ENCODE measurements at regions not wholly inside any gene's neighbourhood (a gene's known extent, or its start where the extent isn't known, plus 50 kb on each side); places are given as distances from the start of the nearest gene placed in this dataset.
A peak's percentile ranks its signal among the peaks of the same experiment; 100 is the strongest.

DNA sequence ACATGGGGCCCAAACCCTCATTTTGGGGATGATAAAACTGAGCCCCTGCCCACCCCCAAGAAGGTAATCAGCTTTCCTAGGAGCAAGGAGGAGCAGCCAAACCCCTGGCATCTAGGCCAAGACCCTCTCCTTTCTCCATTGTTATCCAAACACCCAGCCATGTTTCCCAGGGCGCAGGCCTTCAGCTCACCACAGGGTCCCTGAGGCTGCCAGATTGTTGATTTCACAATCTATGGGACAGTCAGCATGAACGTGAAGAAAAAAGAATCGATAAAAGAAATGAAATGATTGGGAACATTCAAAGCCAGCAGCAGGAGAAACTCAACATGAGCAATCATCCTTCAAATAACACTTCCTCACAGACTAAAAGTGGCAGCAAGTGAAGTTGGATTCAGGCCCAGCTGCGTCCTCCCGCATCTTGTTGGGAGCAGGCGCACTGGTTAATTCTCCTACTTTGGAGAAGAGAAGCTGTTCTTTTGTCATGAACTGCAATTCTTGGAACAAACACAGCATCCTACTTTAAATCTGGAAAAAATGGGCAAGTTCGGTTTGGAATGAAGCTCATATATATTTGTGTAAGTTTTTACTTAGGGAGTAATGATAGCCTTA, 241.8 kb upstream of the PRDM1 start:
- no peak for ATAC-seq

GRCh38 chr6:105839266-105839665, 246.9 kb upstream of the PRDM1 start:
- Histone ChIP-seq H3K4me1 (ENCODE audit: insufficient read depth, low read length) (no peaks in the 10 kb centered on the region), H3K9me3 (ENCODE audit: low read length) (no peaks in the 10 kb centered on the region), H3K27me3 (ENCODE audit: control insufficient read depth in 1 of 2, insufficient read depth in 2 of 2, low read length in 2 of 2) (peaks cover 2% of the 10 kb centered on the region in 2 experiments; a peak in 1 of 5 replicates), H3K9ac (ENCODE audit: insufficient read depth, low read depth, low read length) (no peak overlapping the region), H3K4me3 (replicated peaks in 1 of 3; ENCODE audit: insufficient read depth in 1 of 3, low read depth in 2 of 3, low read length in 3 of 3) (no peak overlapping the region), H3K27ac (ENCODE audit: extremely low read length, insufficient read depth, low read length) (no peak overlapping the region), H3K4me2 (ENCODE audit: low read depth, low read length) (no peak overlapping the region), H4K20me1 (ENCODE audit: insufficient read depth, low read length) (no peaks in the 10 kb centered on the region), H2AFZ (ENCODE audit: low read length) (no peak overlapping the region), H3K79me2 (ENCODE audit: insufficient read depth, low read length) (no peaks in the 10 kb centered on the region), H3K36me3 (replicated peaks in 1 of 2; ENCODE audit: control insufficient read depth in 1 of 2, insufficient read depth in 2 of 2, low read length in 2 of 2) (no peaks in the 10 kb centered on the region)
- CTCF ChIA-PET (ENCODE audit: low intra/inter-chr PET ratio, low total read pairs), result no interaction called here
- POLR2A ChIA-PET, result no interaction called here
- intact Hi-C loops (cut with micrococcal nuclease; ENCODE audit: unreplicated experiment) (no loop called here), in situ Hi-C loops (cut with HindIII; ENCODE audit: extremely low pct_ligation_motif_present, low pct_unique_long_range_greater_than_20kb) (loop anchor here (25.0 kb wide), 1 partner anchor 352 kb away; no protein-coding TSS in a partner anchor)
- ATAC-seq, result no peak
- DNase-seq (ENCODE audit: low spot score), result no peak
- no TSS peak for BruUV-seq (replicated peaks)
- FAIRE-seq, result no peak
- TF ChIP-seq, protein P1, sequence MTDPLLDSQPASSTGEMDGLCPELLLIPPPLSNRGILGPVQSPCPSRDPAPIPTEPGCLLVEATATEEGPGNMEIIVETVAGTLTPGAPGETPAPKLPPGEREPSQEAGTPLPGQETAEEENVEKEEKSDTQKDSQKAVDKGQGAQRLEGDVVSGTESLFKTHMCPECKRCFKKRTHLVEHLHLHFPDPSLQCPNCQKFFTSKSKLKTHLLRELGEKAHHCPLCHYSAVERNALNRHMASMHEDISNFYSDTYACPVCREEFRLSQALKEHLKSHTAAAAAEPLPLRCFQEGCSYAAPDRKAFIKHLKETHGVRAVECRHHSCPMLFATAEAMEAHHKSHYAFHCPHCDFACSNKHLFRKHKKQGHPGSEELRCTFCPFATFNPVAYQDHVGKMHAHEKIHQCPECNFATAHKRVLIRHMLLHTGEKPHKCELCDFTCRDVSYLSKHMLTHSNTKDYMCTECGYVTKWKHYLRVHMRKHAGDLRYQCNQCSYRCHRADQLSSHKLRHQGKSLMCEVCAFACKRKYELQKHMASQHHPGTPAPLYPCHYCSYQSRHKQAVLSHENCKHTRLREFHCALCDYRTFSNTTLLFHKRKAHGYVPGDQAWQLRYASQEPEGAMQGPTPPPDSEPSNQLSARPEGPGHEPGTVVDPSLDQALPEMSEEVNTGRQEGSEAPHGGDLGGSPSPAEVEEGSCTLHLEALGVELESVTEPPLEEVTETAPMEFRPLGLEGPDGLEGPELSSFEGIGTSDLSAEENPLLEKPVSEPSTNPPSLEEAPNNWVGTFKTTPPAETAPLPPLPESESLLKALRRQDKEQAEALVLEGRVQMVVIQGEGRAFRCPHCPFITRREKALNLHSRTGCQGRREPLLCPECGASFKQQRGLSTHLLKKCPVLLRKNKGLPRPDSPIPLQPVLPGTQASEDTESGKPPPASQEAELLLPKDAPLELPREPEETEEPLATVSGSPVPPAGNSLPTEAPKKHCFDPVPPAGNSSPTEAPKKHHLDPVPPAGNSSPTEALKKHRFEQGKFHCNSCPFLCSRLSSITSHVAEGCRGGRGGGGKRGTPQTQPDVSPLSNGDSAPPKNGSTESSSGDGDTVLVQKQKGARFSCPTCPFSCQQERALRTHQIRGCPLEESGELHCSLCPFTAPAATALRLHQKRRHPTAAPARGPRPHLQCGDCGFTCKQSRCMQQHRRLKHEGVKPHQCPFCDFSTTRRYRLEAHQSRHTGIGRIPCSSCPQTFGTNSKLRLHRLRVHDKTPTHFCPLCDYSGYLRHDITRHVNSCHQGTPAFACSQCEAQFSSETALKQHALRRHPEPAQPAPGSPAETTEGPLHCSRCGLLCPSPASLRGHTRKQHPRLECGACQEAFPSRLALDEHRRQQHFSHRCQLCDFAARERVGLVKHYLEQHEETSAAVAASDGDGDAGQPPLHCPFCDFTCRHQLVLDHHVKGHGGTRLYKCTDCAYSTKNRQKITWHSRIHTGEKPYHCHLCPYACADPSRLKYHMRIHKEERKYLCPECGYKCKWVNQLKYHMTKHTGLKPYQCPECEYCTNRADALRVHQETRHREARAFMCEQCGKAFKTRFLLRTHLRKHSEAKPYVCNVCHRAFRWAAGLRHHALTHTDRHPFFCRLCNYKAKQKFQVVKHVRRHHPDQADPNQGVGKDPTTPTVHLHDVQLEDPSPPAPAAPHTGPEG (CRISPR knock-in tag; IDR thresholded peaks at IDR 0.05), result no peak

More for the DNA sequence above, 241.8 kb upstream of the PRDM1 start:
- CTCF ChIA-PET (ENCODE audit: low intra/inter-chr PET ratio, low total read pairs), result no interaction called here
- intact Hi-C loops (cut with micrococcal nuclease; ENCODE audit: unreplicated experiment) (no loop called here), in situ Hi-C loops (cut with HindIII; ENCODE audit: extremely low pct_ligation_motif_present, low pct_unique_long_range_greater_than_20kb) (loop anchor here (25.0 kb wide), 1 partner anchor 357 kb away; no protein-coding TSS in a partner anchor)
- Histone ChIP-seq H3K27ac (ENCODE audit: extremely low read length, insufficient read depth, low read length) (no peak overlapping the region), H3K9me3 (ENCODE audit: low read length) (no peaks in the 10 kb centered on the region), H3K4me3 (replicated peaks in 1 of 3; ENCODE audit: insufficient read depth in 1 of 3, low read depth in 2 of 3, low read length in 3 of 3) (no peak overlapping the region), H2AFZ (ENCODE audit: low read length) (no peak overlapping the region), H3K9ac (ENCODE audit: insufficient read depth, low read depth, low read length) (no peak overlapping the region), H3K79me2 (ENCODE audit: insufficient read depth, low read length) (no peaks in the 10 kb centered on the region), H3K4me2 (ENCODE audit: low read depth, low read length) (no peak overlapping the region), H3K36me3 (replicated peaks in 1 of 2; ENCODE audit: control insufficient read depth in 1 of 2, insufficient read depth in 2 of 2, low read length in 2 of 2) (no peaks in the 10 kb centered on the region), H4K20me1 (ENCODE audit: insufficient read depth, low read length) (no peaks in the 10 kb centered on the region), H3K27me3 (ENCODE audit: control insufficient read depth in 1 of 2, insufficient read depth in 2 of 2, low read length in 2 of 2) (peaks cover 2 to 21% of the 10 kb centered on the region in 2 experiments; a peak in 1 of 5 replicates), H3K4me1 (ENCODE audit: insufficient read depth, low read length) (no peaks in the 10 kb centered on the region)
- POLR2A ChIA-PET, result no interaction called here
- FAIRE-seq, result no peak
- TF ChIP-seq GRHL1 (CRISPR knock-in tag; conservative IDR thresholded peaks at IDR 0.05) (no peak), CEBPB (IDR thresholded peaks at IDR 0.05; ENCODE audit: borderline replicate concordance, low read depth, low read length) (peak; percentile 41; the same call in 1 of the 2 replicates), AKAP8 (CRISPR knock-in tag; IDR thresholded peaks at IDR 0.05) (no peak), KMT2A (CRISPR knock-in tag; IDR thresholded peaks at IDR 0.05) (no peak)
- DNase-seq (ENCODE audit: low spot score), result no peak
- 16% methylated on average over 7 of the region's 7 CpGs for WGBS (ENCODE audit: low lambda C conversion rate)
- BruUV-seq (replicated peaks), result no TSS peak
